ENCODE measurements at regions not wholly inside any gene's neighbourhood (a gene's known extent, or its start where the extent isn't known, plus 50 kb on each side); places are given as distances from the start of the nearest gene placed in this dataset.

- TF ChIP-seq, protein P1, sequence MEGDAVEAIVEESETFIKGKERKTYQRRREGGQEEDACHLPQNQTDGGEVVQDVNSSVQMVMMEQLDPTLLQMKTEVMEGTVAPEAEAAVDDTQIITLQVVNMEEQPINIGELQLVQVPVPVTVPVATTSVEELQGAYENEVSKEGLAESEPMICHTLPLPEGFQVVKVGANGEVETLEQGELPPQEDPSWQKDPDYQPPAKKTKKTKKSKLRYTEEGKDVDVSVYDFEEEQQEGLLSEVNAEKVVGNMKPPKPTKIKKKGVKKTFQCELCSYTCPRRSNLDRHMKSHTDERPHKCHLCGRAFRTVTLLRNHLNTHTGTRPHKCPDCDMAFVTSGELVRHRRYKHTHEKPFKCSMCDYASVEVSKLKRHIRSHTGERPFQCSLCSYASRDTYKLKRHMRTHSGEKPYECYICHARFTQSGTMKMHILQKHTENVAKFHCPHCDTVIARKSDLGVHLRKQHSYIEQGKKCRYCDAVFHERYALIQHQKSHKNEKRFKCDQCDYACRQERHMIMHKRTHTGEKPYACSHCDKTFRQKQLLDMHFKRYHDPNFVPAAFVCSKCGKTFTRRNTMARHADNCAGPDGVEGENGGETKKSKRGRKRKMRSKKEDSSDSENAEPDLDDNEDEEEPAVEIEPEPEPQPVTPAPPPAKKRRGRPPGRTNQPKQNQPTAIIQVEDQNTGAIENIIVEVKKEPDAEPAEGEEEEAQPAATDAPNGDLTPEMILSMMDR (IDR thresholded peaks at IDR 0.05), result no peak
Observed at GRCh38 chr13:99093997-99094396, 106.7 kb upstream of the UBAC2 start.

DNA sequence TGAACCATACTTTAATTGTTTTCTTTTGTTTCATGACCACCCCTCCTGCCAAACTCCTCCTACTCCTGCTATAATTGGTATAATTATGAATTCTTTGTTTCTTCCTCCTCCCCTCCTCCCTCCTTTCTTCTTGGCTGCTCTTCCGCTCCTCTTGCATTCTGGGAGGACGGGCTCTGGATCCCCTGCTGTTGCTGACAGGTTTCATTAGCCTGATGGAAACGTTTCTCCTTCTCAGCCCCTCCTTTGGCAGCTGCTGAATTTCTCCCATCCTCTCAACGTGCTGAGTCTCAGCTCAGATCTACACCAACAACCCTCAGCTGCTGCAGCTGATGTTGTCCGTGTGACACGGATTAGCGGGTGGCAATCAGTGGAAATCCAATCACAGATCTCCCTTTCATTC, 97.1 kb upstream of the UBAC2 start:
- TF ChIP-seq, protein P1 (IDR thresholded peaks at IDR 0.05), result no peak

- TF ChIP-seq, protein P1 (IDR thresholded peaks at IDR 0.05), result no peak
Observed at GRCh38 chr13:99104396-99104795, 96.3 kb upstream of the UBAC2 start.

- TF ChIP-seq, protein P1 (IDR thresholded peaks at IDR 0.05), result no peak
Observed at GRCh38 chr13:99105160-99105559, 95.5 kb upstream of the UBAC2 start.

DNA sequence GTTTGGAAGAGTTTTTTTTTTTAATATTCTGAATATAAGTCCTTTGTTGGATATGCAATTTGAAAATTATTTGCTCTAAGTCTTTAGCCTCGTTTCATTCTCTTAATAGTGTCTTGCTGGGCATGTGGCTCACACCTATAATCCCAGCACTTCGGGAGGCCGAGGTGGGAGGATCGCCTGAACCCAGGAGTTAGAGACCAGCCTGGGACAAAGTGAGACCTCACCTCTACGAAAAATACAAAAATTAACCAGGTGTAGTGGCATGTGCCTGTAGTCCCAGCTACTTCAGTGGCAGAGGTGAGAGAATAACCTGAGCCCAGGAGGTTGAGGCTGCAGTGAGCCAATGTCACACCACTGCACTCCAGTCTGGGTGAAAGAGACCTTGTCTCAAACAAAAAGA, 87.3 kb upstream of the UBAC2 start:
- TF ChIP-seq, protein P1 (IDR thresholded peaks at IDR 0.05), result no peak

- TF ChIP-seq, protein P1 (IDR thresholded peaks at IDR 0.05), result no peak
Observed at GRCh38 chr13:99118179-99118578, 82.5 kb upstream of the UBAC2 start.

DNA sequence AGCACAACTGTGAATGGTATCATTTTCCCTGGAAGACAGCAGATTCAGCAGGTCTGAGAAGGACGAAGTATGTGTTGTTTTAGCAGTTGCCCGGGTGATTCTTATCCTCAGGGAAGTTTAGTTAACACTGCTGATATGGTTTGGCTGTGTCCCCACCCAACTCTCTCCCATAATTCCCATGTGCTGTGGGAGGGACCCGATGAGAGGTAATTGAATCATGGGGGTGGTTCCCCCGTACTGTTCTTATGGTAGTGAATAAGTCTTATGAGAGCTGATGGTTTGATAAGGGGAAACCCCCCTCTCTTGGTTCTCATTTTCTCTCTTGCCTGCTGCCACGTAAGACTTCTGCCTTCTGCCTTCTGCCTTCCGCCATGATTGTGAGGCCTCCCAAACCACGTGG, 81.0 kb upstream of the UBAC2 start:
- TF ChIP-seq, protein P1 (IDR thresholded peaks at IDR 0.05), result no peak

- TF ChIP-seq, protein P1 (IDR thresholded peaks at IDR 0.05), result no peak
Observed at GRCh38 chr13:99120751-99121150, 79.9 kb upstream of the UBAC2 start.

Data from LNCAP (cell line).